CD4-positive, alpha-beta T cell treated with Interleukin-17A for 4 hours (primary cell): ENCODE measurements at regions not wholly inside any gene's neighbourhood (a gene's known extent, or its start where the extent isn't known, plus 50 kb on each side); places are given as distances from the start of the nearest gene placed in this dataset.
"Not testable (repeated sequence)": the region's sequence is repeated elsewhere in the genome, so short reads cannot be mapped to it uniquely, and the experiment has no call there.

Experiments
- DNase-seq: peaks from one replicate; pipeline ENCODE4 v3.0.0-alpha.2; 2020; ENCODE audit warnings: mixed read lengths

DNA sequence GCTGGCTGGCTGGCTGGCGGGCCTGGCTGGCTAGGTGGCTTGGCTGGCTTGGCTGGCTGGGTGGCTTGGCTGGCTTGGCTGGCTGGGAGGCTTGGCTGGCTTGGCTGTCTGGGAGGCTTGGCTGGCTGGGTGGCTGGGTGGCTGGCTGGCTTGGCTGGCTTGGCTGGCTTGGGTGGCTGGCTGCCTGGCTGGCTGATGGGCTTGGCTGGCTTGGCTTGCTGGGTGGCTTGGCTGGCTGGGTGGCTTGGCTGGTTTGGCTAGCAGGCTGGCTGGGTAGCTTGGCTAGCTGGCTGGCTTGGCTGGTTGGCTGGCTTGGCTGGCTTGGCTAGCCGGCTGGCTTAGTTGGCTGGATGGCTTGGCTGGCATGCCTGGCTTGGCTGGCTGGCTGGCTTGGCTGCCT is 2834.1 kb downstream of the RPIA start:
- not testable (repeated sequence) for DNase-seq

GRCh38 chr2:91526083-91526482 is 2834.6 kb downstream of the RPIA start:
- DNase-seq, result not testable (repeated sequence)

DNA sequence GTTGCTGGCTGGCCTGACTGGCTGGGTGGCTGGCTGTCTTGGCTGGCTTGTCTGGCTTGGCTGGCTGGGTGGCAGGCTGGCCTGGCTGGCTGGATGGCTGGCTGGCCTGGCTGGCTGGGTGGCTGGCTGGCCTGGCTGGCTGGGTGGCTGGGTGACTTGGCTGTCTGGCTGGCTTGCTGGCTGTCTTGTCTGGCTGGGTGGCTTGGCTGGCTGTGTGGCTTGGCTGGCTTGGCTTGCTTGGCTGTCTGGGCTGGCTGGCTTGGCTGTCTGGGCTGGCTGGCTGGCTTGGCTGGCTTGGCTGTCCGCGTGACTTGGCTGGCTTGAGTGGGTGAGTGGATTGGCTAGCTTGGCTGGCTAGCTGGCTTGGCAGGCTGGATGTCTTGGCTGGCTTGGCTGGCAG is 2835.6 kb downstream of the RPIA start:
- DNase-seq, result peak; percentile 1

GRCh38 chr2:91527491-91528031 is 2836.1 kb downstream of the RPIA start:
- peak; percentile 2 for DNase-seq

GRCh38 chr2:91528361-91528760 is 2836.9 kb downstream of the RPIA start:
- not testable (repeated sequence) for DNase-seq

DNA sequence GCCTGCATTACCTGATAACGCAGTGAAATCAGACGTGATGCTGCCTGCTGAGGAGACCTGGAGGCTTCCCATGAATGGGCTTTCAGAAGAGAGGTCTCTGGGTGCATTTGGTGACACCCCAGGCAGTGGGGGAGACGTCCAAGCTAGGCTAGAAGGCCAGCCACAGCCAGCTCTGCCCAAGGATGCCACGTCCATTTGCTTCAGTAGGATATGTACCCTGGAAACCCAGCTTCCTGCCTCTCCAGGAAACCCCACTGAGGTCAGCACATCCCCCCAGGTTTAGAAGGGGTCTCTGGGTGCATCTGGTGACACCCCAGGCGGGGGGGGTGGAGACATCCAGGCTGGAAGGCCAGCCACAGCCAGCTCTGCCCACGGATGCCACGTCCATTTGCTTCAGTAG is 2844.6 kb downstream of the RPIA start:
- DNase-seq, result not testable (repeated sequence)

DNA sequence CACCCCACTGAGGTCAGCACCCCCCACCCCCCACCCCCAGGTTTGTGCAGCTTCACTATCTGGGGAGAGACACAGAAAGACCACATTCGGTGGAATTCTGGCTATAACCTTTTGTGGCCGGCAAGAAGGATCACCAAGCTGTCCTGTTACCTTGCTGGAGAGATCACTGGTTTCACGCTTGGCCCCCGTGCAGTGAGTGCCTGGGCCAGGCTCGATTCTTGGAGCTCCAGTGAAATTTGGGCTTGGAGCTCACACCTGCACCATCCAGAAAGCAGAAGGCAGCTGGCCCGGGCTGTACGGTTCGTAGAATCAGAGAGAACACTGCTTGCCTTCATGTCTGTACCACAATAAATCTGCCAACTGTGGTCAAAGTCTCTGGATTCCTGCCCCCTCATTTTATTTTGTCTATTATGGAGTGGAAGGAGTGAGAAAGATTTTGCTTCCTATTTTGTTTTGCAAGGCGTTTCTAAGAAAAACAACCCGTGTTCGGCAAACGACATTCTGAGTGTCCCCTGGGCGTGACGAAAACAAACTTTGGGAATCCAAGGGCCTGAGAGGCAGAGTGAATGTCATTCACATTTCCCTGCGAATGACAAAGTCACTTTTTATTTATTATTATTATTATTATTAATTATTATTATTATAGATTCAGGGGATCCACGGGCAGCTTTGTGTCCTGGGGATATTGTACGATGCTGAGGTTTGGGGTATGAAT is 2845.2 kb downstream of the RPIA start:
- not testable (repeated sequence) for DNase-seq

DNA sequence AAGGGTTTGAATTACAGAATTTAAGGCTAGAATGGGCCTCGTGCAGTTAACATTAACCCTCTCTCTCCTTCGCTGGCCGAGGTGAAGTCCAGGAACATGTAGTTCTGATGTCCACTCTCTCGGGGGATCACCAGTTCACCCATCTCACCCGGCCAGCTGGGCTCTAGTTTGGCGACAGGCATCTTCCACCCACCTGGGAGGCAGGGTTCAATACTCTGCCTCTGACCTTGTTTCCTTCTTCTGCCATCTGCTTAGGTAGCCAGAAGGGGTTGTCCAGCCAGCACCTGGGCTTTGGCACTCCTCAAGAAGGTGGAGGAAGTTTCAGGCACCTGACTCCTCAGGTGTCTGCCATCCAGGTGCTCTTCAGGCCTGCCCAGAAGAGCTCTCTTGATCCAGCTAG is 2857.8 kb downstream of the RPIA start:
- DNase-seq, result not testable (repeated sequence)

GRCh38 chr2:91558234-91558633 is 2866.8 kb downstream of the RPIA start:
- not testable (repeated sequence) for DNase-seq

DNA sequence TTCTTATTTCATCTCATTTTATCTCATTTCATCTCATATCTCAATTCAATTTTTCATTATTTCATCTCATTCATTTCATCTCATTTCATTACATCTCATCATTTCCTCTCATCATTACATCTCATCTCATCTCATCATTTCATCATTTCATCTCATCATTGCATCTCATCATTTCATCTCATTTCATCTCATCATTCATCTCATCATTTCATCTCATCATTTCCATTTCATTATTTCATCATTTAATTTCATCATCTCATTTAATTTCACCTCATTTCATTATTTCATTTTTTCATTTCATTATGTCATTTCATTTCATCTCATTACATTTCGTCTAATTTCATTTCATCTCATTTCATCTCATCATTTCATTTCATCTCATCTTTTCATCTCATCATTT is 2867.8 kb downstream of the RPIA start:
- DNase-seq, result not testable (repeated sequence)

DNA sequence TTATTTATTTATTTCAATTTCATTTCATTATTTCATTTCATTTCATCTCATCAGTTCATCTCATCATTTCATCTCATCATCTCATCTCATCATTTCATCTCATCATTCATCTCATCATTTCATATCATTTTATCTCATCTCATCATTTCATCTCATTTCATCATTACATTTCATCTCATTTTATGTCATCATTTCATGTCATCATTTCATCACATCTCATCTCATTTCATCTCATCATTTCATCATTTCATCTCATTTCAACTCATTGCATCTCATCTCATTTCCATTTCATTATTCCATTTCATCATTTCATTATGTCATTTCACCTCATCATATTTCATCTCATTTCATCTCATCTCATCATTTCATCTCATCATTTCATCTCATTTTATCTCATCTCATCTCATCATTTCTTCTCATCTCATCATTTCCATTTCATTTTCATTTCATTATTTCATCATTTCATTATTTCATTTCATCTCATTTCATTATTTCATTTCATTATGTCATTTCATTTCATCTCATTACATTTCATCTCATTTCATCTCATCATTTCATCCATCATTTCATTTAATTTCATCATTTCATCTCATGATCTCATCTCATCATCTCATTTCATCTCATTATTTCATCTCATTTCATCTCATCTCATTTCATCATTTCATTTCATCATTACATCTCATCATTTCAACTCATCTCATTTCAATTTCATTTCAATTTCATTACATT is 2868.6 kb downstream of the RPIA start:
- not testable (repeated sequence) for DNase-seq

DNA sequence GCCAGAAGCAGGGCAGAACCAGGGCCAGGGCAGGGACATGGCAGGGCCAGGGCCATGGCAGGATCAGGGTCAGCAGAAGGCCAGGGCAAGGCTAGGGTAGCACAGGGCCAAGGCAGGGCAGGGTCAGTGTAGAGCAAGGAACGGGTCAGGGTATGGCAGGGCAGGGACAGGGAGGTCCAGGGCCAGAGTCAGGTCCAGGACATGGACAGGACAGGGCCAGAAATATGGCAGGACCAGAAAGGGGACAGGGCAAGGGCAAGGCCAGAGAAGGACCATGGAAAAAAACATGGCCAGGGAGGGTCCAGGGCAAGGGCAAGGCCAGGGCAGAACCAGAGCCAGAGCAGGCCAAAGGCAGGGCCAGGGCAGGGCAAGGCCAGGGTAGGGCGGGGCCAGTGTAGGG is 2870.7 kb downstream of the RPIA start:
- DNase-seq, result not testable (repeated sequence)

DNA sequence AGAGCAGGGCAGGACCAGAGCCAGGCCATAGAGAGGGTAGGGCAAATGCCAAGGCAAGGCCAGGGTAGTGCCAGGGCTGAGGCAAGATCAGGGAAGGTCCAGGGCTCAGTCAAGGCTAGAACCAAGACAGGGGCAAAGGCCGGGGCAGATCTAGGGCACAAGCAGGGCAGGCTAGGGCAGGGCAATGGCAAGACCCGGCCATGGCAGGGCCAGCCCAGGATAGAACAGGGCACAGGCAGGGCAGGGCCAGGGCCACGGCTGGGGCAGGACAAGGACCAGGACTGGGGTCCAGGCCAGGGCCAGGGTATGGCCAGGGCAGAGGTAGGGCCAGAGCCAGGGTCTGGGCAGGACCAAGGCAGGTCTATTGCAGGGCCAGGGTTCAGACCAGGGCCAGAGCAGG is 2873.2 kb downstream of the RPIA start:
- DNase-seq, result not testable (repeated sequence)

GRCh38 chr2:91565689-91566430 is 2874.4 kb downstream of the RPIA start:
- DNase-seq, result not testable (repeated sequence)

GRCh38 chr2:91566611-91567010 is 2875.1 kb downstream of the RPIA start:
- not testable (repeated sequence) for DNase-seq

DNA sequence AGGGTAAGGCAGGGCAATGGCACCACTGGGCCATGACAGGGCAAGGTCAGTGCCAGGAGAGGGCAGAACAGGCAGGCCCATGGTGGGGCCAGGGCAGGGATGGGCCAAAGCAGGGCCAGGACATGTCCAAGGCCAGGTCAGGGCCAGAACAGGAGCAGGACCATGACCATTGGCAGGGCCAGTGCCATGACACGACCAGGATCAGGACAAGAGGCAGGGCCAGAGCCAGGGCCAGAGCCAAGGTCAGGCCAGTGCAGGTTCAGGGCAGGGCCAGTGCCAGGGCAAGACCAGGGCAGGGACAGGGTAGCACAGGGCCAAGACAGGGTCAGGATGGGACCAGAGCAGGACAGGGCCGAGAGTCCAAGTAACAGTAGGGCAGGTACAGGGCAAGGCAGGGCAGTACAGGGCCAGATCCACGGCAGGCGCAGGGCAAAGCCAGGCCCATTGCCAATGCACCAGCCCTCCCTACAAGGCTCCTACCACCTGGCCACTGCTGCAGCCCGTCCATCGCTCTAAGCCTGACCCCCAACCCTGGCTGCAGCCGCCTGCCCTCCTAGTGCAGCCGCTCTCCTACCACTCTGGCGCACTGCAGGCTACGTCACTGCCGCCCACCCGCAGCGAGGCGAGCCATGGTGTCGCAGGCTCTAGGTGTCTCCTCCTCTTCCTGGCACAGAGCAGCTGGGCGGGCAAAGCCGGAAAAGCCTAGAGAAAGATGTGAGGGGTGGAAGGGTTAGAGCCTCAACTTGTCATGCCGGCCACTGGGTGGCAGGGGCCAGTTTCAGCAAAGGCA is 2876.3 kb downstream of the RPIA start:
- not testable (repeated sequence) for DNase-seq

GRCh38 chr2:91568391-91569338 is 2877.2 kb downstream of the RPIA start:
- DNase-seq, result not testable (repeated sequence)

DNA sequence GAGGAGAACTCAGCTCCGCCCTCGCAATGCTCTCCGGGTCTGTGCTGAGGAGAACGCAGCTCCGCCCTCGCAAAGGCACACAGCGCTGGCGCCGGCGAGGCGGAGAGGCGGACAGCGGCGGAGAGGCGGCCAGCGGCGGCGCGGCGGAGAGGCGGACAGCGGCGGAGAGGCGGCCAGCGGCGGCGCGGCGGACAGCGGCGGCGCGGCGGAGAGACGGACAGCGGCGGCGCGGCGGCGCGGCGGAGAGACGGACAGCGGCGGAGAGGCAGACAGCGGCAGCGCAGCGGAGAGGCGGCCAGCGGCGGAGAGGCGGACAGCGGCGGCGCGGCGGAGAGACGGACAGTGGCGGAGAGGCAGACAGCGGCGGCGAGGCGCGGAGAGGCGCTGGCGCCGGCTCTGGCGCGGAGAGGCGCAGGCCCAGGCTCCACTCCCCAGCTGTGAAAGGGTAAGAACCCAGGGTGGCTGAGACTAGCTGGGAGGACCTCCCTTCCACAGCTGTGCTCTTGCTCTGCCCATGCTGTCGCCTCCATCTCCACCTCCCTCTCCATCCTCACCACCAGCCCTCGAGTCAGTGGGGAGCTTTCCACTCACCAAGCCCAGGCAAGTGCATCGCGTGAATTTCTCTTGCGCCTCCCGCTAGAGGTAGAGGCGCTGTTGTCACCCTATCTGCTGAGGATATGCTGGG is 2879.9 kb downstream of the RPIA start:
- DNase-seq, result not testable (repeated sequence)

DNA sequence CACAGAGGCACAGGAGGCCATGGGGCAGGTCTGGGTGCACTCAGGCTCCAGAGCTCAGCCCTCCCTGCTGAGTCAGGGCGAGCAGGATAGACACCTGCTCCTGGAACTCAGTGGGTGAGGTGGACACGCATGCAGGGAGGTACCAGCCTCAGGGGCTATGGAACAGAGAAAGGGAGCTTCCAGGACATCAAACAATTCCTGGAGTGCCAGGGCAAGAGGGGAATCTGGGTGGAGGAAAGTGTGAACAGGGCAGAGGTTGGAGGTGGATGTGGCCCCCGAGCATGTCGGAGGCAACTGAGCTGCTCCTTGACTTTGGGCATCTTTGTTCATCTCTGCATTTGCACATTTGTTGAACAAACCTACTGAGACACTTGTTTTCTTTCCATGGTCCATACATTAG is 2881.5 kb downstream of the RPIA start:
- DNase-seq, result not testable (repeated sequence)

DNA sequence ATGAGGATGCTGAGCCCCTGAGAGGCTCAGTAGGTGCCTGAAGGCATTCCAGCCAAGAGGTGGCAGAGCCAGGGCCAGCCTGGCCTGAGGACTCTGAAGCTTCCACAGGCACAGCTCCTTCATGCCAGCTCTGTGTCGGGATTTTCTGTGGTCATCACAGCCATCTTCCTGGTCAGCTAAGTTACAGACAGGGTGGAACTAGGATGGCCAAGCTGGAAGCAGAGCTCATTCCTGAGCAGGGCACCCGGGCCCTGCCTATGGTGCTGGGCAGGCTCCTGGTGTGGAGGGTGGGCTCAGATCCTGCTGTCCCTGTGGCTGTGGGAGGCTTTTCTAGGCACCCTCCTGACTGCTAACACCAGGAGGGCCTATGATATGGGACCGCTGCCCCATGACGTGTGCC is 2882.3 kb downstream of the RPIA start:
- DNase-seq, result not testable (repeated sequence)
